Motor neuron (in vitro differentiated cells): ENCODE measurements at regions not wholly inside any gene's neighbourhood (a gene's known extent, or its start where the extent isn't known, plus 50 kb on each side); places are given as distances from the start of the nearest gene placed in this dataset.

Source experiments
- ATAC-seq, 8 experiments: fragments of 200-7000 bp; cut with Tn5 transposase; replicated peaks in 6 of 8; 2 replicates each; pipeline ENCODE4 v1.8.0; 2021; ENCODE audit warnings: mild to moderate bottlenecking in 8 of 8, moderate library complexity in 8 of 8
- H3K27ac ChIP-seq, 2 donors: fragments of 250-450 bp; sonication (Bioruptor Pico); 2 replicates each; pipeline ENCODE4 v1.9.0; 2021; ENCODE audit warnings: antibody characterized with exemption in 2 of 2, mild to moderate bottlenecking in 2 of 2, moderate library complexity in 1 of 2
- H3K4me1 ChIP-seq, 2 donors: fragments of 250-450 bp; sonication (Bioruptor Pico); replicated peaks in 1 of 2; 2 replicates each; pipeline ENCODE4 v1.6.1; 2021; ENCODE audit warnings: antibody characterized with exemption in 2 of 2, mild to moderate bottlenecking in 2 of 2, moderate library complexity in 1 of 2
- H3K4me3 ChIP-seq, 5 donors: fragments of 250-450 bp; sonication (Bioruptor Pico); 2 replicates each; pipeline ENCODE4 v1.9.0; 2021; ENCODE audit warnings: antibody characterized with exemption in 5 of 5, mild to moderate bottlenecking in 5 of 5, moderate library complexity in 4 of 5
- WGBS, 10 experiments: fragments of 450-650 bp; shearing (Covaris generic); methylation state at CpG; one replicate each; pipeline ENCODE4 v1.0.0; 2022; 5-methylcytosine and 5-hydroxymethylcytosine counted together
- in situ Hi-C, 9 experiments: fragments of 400-800 bp; cut with MboI; loops; one replicate each; pipeline ENCODE4 v1.15.0; 2021; ENCODE audit warnings: low sequenced_read_pairs in 9 of 9, low pct_unique_long_range_greater_than_20kb in 2 of 9; ENCODE audit not compliant: unreplicated experiment in 9 of 9

DNA sequence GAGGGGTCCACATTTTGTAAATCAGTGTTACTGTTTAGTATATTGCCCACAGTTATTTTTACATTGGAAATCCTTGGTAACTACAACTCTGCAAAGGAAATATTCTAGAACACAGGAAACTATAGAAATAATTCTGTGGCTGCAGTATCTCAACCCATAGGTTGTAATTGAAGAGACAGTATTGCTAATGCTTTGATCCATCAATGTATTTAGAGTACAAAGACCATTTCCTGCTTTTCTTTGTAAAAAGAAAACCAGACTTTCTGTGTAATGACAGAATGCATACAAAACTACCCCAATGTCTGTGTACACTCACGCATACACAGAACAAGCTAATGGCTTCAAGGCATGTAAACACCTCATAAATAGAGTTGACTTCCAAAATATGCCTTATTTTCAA lies 622.1 kb upstream of the ARGLU1 start:
- Histone ChIP-seq H3K27ac (no peak overlapping the region), H3K4me1 (no peaks in the 10 kb centered on the region), H3K4me3 (no peak overlapping the region)
- in situ Hi-C loops: no loop called here
- WGBS, 10 experiments: 45 to 100% (median 84%) methylated on average over 1 of the region's 1 CpG; no CpG with 5 or more reads in 2 of the 10 experiments
- ATAC-seq: no peak

DNA sequence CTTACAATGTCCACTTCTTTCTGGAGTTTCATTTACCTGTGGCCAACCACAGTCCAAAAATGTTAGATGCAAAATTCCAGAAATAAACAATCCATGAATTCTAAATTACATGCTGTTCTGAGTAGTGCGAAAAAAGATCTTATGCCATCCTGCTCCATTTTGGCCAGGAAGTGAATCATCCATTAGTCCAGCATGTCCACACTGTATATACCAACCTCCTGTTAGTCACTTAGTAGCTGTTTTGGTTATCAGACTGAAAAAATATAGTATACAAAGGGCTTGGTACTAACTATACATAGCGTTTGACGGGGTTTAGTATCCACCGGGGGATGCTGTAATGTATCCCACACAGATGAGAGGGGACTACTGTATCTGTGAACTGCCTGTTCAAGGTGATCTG lies 618.0 kb upstream of the ARGLU1 start:
- 59 to 100% (median 89%) methylated on average over 3 to 4 of the region's 4 CpGs; no CpG with 5 or more reads in 3 of the 10 experiments for WGBS, 10 experiments
- Histone ChIP-seq H3K4me1 (no peaks in the 10 kb centered on the region), H3K27ac (no peak overlapping the region), H3K4me3 (no peak overlapping the region)
- ATAC-seq: no peak
- in situ Hi-C loops: no loop called here

DNA sequence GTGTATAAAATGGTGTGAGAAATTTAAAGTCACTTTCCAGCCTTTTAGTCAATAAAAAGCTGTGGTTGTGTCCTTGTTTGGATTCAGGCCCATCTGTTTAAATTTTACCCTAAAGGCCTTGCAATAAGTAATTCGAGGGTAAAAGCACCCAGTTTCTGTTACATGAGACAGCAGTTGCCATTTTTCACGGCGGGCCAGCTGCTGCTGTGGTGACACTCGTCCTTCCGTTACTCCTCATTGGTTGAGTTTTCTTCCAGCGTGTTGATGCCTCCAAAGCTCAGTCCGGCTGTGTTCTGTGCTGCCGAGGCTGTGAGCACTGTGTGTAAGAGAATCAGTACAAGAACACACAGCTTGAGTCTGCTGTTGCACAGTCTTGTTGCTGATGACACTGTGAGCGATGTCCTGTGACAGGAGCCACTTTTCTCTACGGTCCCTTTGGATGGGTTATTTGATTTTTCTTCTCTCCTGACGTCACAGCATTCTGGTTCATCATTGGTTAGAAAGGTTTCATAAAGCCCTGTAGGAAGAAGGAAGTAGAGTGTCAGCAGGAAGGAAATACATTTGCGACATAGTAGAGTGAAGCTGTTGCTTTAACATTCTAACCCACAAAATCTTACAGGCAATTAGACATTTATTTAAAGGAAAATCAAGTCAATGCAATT lies 602.5 kb upstream of the ARGLU1 start:
- Histone ChIP-seq H3K4me1 (no peaks in the 10 kb centered on the region), H3K4me3 (no peak overlapping the region), H3K27ac (no peak overlapping the region)
- WGBS, 10 experiments: 59 to 100% (median 86%) methylated on average over 2 to 11 of the region's 12 CpGs
- in situ Hi-C loops: no loop called here
- no peak for ATAC-seq

DNA sequence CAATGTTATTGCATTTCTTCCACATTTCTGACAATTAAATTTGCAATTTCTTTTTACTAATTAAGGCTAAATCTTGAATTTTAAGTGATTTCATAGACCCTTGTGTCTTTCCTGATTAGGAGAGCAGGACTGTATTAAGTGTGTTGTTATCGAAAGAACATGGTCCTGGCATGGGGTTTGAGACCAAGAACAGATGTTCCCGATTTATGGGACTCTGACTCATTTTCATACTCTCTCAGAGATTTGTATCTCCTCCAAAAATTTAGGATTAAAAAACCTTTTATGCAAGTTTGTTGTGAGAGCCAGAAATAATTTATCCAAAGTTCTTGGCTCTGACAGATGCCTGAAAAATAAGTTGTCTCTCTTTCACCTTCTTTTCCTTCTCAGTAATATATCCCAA lies 589.3 kb upstream of the ARGLU1 start:
- WGBS, 10 experiments: 0 to 100% (median 59%) methylated on average over 1 to 2 of the region's 2 CpGs; no CpG with 5 or more reads in 2 of the 10 experiments
- ATAC-seq: peak in 1 of 8 experiments; percentile 36
- in situ Hi-C loops: no loop called here
- no peaks in the 10 kb centered on the region for H3K4me1 ChIP-seq
- no peak overlapping the region for H3K4me3 ChIP-seq
- no peak overlapping the region for H3K27ac ChIP-seq

DNA sequence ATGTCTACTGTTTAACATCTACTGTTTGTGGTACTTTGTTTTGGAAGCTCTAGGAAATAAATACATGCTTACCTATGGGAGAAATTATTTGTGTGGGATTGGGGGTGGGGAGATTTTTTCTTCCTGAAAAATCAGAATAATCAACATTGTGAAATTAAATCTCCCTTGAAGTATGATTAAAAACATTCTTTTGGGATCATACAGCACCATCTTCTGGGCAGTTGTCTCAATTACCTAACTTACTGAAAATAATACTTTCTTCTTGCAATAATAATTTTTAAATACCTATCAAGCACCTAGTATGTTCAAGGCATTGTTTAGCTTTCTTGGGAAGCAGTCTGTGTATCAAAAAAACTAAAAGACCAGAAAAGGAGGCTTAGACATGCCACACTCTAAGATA lies 576.5 kb upstream of the ARGLU1 start:
- Histone ChIP-seq H3K4me1 (no peaks in the 10 kb centered on the region), H3K4me3 (no peak overlapping the region), H3K27ac (no peak overlapping the region)
- no peak for ATAC-seq
- in situ Hi-C loops: no loop called here

DNA sequence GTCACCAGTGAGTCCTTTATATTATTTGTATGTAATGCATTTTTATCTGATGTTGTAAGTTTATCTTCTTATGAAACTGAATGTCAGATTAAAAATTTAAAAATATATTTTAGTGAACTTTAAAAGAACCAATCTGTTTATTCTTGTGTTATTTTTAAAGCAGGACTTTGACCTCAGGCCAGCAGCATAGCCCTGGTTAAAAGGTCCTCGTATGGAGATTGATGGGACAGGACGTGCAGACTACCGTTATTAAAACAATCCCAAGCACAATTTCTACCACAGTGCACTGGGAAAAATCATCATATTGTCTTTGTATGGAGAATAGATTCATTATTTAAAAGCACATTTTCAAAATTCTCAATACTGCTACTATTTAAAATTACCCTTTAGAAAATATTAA lies 573.8 kb upstream of the ARGLU1 start:
- Histone ChIP-seq H3K4me3 (no peak overlapping the region), H3K4me1 (no peaks in the 10 kb centered on the region), H3K27ac (no peak overlapping the region)
- in situ Hi-C loops: no loop called here
- WGBS, 10 experiments: 20 to 100% (median 75%) methylated on average over 1 to 3 of the region's 3 CpGs; no CpG with 5 or more reads in 2 of the 10 experiments
- ATAC-seq: no peak

DNA sequence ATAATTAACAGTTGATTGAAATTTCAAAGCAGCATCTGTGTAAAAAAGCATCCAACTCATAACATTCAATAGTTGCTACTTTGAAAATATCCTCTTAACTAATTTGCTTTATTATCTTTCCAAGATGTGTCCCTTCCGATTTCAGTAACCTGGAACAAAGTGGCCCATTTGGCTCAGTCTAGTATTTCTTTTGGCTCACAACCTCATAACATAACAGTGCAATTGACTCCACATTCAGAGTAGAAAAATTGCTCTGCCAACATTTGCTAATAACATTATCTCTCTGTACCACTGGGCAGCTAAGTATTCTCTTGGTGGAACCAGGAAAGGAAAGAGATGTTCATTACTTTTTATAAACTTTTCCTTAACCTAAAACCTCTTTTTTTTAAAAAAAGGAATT lies 571.1 kb upstream of the ARGLU1 start:
- WGBS, 10 experiments: 0 to 100% (median 75%) methylated on average over 1 of the region's 1 CpG; no CpG with 5 or more reads in 2 of the 10 experiments
- H3K4me3 ChIP-seq: no peak overlapping the region
- in situ Hi-C loops: no loop called here
- H3K27ac ChIP-seq: no peak overlapping the region
- no peaks in the 10 kb centered on the region for H3K4me1 ChIP-seq
- no peak for ATAC-seq

DNA sequence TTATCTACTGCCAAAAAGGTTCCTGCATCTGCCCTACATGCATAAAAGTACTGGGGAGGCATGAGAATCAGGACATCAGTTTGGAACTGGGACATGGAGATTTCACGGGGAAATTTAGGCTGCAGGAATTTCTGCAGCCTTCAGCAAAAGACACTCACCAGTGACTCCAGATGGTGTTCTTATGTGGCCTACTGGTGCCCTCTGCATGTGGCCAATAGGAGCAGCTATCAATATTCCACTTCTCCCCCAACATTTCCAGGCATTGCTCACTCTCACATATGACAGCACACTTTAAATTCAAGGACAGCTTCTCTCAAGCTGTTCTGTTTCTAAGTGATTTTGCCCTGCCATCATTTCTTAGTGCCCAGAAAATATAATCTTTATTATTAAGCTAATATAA lies 570.5 kb upstream of the ARGLU1 start:
- ATAC-seq: peak in 3 of 8 experiments; percentile 52 to 77 (median 52)
- H3K4me1 ChIP-seq: no peaks in the 10 kb centered on the region
- no peak overlapping the region for H3K4me3 ChIP-seq
- 0 to 86% (median 0%) methylated on average over 1 of the region's 1 CpG; no CpG with 5 or more reads in 7 of the 10 experiments for WGBS, 10 experiments
- no peak overlapping the region for H3K27ac ChIP-seq
- in situ Hi-C loops: no loop called here

DNA sequence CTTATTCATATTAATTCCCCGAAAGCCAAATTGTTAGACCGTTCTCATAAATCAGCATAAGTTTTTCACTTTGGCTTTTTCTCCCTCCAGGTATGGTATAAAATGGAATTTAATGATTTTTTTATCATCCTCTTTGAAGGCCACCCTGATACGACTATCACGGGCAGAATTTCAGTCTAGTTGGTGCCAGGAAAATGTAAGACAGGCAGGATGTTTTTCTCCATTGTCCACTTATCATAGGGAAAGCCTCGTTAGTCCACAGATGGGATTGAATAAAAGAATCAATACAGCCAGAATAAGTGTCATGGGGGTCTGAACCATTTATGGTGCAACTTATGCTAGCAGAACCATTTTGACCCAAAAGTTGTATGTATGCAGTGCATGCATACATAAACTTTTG lies 566.0 kb upstream of the ARGLU1 start:
- 22 to 100% (median 86%) methylated on average over 1 to 5 of the region's 5 CpGs for WGBS, 10 experiments
- in situ Hi-C loops: no loop called here
- no peak overlapping the region for H3K27ac ChIP-seq
- no peak overlapping the region for H3K4me3 ChIP-seq
- H3K4me1 ChIP-seq: no peaks in the 10 kb centered on the region
- ATAC-seq: no peak

DNA sequence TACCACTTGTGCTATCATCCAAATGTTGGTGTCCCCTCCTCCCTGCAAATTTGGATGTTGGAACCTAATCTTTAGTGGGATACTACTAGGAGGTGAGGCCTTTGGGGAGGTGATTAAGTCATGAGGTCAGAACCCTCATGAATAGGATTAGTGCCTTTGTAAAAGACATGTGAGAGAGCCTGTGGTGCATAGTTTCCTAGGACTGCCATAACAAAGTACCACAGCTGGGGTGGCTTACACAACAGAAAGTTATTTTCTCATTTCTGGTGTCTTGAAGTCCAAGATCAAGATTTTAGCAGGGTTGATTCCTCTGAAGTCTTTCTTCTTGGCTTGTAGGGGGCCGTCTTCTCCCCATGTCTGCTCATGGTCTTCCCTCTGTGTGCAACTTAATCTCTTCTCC lies 562.6 kb upstream of the ARGLU1 start:
- no peaks in the 10 kb centered on the region for H3K4me1 ChIP-seq
- no peak for ATAC-seq
- in situ Hi-C loops: no loop called here
- 20 to 88% (median 38%) methylated on average over 1 of the region's 1 CpG; no CpG with 5 or more reads in 6 of the 10 experiments for WGBS, 10 experiments
- no peak overlapping the region for H3K4me3 ChIP-seq
- no peak overlapping the region for H3K27ac ChIP-seq

DNA sequence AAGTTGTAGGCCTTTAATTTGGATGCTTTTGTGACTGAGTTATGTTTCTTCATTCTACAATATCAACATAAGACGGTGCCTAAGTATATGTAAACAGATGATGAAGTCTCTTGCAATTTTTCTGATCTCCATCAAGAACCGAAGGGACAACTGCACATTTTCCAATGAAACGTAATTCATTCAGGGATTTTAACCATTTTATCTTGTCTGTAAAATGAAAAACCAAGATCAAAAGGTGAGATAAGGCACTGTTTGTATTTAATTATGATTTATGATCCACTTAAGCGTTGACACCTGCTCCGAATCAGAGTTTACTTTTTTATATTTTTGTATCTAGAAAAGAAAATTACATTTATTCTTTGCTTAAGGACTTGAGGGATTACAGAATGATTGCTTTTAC lies 556.8 kb upstream of the ARGLU1 start:
- in situ Hi-C loops: no loop called here
- H3K4me1 ChIP-seq: no peaks in the 10 kb centered on the region
- no peak overlapping the region for H3K27ac ChIP-seq
- no peak for ATAC-seq
- 4 to 100% (median 73%) methylated on average over 1 to 5 of the region's 5 CpGs for WGBS, 10 experiments
- H3K4me3 ChIP-seq: no peak overlapping the region

DNA sequence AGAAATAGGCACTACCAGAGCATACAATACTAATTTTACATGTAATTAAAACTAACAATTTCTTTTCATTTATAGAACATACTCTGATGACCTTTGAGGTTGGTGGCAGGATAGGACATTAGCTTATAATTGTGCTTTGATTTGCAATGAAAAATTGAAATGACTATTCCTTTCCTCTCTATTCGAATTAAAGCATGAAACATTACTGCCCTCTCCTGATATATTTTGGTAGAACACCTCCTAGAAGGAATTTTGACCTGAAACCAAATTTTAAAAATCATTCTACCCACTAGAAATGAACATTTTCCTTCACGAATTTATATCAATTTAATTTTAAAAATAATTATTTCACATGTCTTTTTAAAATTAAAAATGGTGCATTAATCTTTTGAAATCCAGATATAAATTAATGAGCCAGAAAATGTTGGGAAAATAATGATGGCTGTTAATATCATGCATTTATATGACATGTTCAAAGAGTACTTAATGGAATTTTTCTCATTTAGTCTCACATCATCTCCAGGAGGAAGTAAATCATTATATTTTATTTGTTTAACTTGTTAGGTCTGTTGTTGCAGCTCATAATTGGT lies 556.3 kb upstream of the ARGLU1 start:
- no peak overlapping the region for H3K27ac ChIP-seq
- 0 to 14% (median 0%) methylated on average over 1 to 2 of the region's 2 CpGs for WGBS, 10 experiments

DNA sequence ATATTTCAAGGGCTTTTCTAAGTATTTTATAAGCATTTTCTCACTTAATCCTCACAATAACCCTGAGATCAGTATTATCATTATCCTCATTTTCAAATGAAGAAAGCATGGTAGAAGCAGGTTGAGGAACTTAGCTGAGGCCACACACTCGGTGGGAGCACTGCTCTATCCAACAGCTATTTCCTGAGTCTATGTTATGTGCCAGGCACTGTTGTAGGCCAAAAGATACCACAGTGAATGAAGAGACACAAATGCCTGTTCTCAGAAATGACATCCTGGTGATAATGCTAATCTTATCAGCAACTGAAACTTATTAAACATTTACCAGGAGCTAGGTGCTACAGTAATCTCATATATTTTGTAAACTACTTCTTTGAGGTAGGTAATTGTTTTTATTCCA lies 553.9 kb upstream of the ARGLU1 start:
- no peak for ATAC-seq
- Histone ChIP-seq H3K4me1 (peaks cover 0 to 5% of the 10 kb centered on the region in 2 donors), H3K4me3 (no peak overlapping the region), H3K27ac (no peak overlapping the region)
- in situ Hi-C loops: no loop called here
- 11 to 88% (median 79%) methylated on average over 1 of the region's 1 CpG; no CpG with 5 or more reads in 2 of the 10 experiments for WGBS, 10 experiments

More for the DNA sequence above, 556.3 kb upstream of the ARGLU1 start:
- peak in 1 of 8 experiments; percentile 35 for ATAC-seq
- in situ Hi-C loops: no loop called here
- no peaks in the 10 kb centered on the region for H3K4me1 ChIP-seq
- no peak overlapping the region for H3K4me3 ChIP-seq
